ENCODE measurements at regions not wholly inside any gene's neighbourhood (a gene's known extent, or its start where the extent isn't known, plus 50 kb on each side); places are given as distances from the start of the nearest gene placed in this dataset.

DNA sequence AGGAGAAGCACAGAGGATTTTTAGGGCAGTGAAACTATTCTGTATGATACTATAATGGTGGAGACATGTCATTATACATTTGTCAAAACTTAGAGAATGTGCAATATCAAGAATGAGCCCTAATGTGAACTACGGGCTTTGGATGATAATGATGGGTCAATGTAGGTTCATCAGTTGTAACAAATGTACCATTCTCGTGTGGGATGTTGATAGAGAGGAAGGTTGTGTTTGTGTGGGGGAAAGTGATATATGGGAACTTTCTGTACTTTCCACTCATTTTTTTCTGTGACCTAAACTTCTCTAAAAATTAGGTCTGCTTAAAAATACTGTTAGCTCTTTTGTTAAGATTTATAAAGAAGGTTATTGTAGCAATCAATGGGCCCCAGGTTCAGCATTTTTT, 138.9 kb downstream of the SPATA31D1 start:
- DNase-seq (ENCODE audit: insufficient read length, low spot score) (no peak), FAIRE-seq (no peak)
- TF ChIP-seq, protein P1, sequence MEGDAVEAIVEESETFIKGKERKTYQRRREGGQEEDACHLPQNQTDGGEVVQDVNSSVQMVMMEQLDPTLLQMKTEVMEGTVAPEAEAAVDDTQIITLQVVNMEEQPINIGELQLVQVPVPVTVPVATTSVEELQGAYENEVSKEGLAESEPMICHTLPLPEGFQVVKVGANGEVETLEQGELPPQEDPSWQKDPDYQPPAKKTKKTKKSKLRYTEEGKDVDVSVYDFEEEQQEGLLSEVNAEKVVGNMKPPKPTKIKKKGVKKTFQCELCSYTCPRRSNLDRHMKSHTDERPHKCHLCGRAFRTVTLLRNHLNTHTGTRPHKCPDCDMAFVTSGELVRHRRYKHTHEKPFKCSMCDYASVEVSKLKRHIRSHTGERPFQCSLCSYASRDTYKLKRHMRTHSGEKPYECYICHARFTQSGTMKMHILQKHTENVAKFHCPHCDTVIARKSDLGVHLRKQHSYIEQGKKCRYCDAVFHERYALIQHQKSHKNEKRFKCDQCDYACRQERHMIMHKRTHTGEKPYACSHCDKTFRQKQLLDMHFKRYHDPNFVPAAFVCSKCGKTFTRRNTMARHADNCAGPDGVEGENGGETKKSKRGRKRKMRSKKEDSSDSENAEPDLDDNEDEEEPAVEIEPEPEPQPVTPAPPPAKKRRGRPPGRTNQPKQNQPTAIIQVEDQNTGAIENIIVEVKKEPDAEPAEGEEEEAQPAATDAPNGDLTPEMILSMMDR (IDR thresholded peaks at IDR 0.05; ENCODE audit: insufficient read depth, missing control alignments) = no peak

DNA sequence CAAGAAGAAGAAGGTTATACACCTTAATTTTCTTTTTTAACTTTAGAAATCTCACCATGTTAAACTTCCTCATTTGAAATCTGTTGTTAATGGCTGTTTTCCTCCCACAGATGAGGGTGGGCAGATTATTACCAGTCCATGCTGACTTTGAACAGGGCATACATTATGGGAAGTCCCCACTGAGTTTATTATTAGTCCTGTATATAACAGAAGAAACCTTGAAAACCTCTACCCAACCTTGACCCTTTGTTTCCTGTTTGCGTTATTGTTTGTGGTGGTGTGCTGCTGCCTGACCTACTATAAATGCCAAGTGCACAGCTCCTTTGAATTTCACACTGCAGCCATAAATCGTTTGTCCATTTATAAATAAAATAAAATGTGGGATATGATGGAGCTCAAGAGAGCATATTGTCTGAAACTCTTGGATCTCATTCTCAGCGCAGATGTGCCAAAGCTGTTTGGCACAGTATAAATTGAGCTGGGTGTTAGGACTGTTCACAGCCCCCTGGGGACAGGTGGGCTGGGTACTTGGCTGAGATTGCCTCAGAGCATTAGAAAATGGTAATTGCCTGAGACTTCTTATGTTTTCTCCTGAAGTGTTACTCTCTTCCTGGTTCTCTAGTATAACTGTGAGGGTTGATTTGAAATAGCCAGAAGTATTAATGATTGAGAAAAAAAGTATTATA, 139.6 kb downstream of the SPATA31D1 start:
- FAIRE-seq (no peak), DNase-seq (ENCODE audit: insufficient read length, low spot score) (no peak)

DNA sequence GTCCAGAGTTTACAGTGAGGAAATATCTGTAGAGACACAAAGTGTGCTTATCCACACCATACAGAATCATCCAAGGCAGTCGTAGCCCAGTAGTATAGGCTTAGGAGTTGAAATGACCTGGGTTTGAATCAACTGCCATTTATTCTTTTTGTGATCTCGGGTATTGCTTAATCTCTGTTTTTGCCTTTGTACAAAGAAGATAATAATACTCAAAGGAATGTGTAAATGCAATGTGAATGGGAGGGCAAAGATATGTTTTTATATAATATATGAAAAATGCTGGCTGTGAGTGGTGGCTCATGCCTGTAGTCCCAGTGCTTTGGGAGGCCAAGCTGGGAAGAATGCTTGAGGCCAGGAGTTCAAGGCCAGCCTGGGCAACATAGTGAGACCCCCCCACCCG, 141.1 kb downstream of the SPATA31D1 start:
- DNase-seq (ENCODE audit: insufficient read length, low spot score) = no peak
- FAIRE-seq = no peak

More for the DNA sequence above, 139.6 kb downstream of the SPATA31D1 start:
- TF ChIP-seq, protein P1 (IDR thresholded peaks at IDR 0.05; ENCODE audit: insufficient read depth, missing control alignments) = no peak

DNA sequence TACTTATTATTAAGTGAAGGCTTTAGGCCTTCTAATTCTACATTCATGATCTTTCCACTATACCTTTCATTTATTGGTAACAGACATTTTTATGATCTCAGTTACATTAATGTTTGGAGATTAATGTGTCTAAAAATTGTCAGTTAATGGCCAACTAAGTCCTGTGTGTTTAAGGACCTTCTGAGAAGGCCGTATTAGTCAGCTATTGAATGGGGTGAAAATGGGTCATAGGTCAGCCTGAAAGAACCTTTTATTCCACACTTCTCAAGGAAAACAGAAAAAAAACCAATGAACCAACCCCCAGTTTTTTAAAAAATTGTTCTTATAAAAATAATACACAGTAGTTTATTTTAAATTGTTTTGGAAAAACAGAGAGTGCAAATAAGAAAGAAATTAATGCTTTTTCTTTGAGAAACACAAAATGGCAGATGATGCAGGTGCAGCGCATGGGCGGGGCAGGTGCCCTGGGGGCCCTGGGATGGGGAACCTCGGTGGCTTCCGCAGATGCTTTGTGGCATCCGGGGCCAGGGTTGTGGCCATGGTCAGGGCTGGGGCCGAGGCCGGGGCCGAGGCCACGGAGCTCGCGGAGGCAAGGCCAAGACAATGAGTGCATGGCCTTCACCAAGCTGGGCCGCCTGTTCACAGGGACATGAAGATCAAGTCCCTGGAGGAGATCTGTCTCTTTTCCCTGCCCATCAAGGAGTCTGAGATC, 141.9 kb downstream of the SPATA31D1 start:
- DNase-seq (ENCODE audit: insufficient read length, low spot score) = no peak
- TF ChIP-seq, protein P1 (IDR thresholded peaks at IDR 0.05; ENCODE audit: insufficient read depth, missing control alignments) = no peak
- FAIRE-seq = no peak

More for the DNA sequence above, 141.1 kb downstream of the SPATA31D1 start:
- TF ChIP-seq, protein P1 (IDR thresholded peaks at IDR 0.05; ENCODE audit: insufficient read depth, missing control alignments) = no peak

DNA sequence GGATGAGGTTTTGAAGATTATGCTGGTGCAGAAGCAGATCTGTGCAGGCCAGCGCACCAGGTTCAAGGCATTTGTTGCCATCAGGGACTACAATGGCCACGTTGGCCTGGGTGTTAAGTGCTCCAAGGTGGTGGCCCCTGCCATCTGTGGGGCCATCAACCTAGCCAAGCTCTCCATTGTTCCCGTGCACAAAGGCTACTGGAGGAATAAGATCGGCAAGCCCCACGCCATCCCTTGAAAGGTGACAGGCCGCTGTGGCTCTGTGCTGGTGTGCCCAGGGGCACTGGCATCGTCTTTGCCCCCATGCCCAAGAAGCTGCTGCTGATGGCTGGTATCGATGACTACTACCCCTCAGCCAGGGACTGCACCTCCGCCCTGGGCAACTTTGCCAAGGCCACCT, 142.5 kb downstream of the SPATA31D1 start:
- no peak for DNase-seq (ENCODE audit: insufficient read length, low spot score)
- TF ChIP-seq, protein P1 (IDR thresholded peaks at IDR 0.05; ENCODE audit: insufficient read depth, missing control alignments) = no peak
- no peak for FAIRE-seq

DNA sequence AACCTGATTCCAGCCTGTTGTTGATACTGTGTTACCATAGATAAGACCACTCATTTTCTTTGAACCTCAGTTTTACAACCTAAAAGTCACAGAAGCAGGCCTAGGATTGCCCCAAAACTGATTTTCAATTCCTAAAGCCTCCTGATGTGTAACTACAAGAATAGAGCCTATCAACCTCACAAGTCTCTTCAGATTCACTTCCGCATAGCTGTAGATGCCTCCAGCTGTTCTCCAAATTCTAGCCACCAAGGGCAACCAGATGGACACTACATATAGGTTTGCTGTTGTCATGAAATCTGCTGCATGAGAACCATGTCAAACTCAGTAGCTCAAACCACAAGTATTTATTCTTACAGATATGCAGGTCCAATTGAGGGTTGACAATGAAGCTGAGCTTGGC, 143.5 kb downstream of the SPATA31D1 start:
- no peak for FAIRE-seq
- DNase-seq (ENCODE audit: insufficient read length, low spot score) = no peak
- TF ChIP-seq, protein P1 (IDR thresholded peaks at IDR 0.05; ENCODE audit: insufficient read depth, missing control alignments) = no peak

DNA sequence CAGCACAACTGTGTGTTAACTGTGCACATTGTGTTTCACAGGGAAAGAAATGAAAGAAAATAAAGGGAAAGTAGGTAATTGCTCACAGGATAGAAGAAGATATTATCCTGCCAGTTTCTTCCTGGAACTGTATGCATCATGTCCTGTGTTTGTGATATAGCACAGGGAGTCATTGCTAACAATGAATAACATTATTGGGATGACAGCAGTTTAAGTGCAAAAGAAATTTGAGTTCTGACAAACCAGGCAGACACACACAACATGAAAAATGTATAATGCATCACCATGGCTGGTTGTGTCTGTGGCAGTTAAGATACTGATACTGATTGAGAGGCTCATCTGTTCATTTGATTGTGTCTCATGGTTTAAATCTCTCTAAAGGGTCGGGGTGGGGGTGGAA, 145.4 kb downstream of the SPATA31D1 start:
- FAIRE-seq (no peak), DNase-seq (ENCODE audit: insufficient read length, low spot score) (no peak)
- TF ChIP-seq, protein P1 (IDR thresholded peaks at IDR 0.05; ENCODE audit: insufficient read depth, missing control alignments) = no peak

Data from D721Med (cell line).